Spinal cord (tissue), 9 donors: ENCODE measurements at regions not wholly inside any gene's neighbourhood (a gene's known extent, or its start where the extent isn't known, plus 50 kb on each side); places are given as distances from the start of the nearest gene placed in this dataset.
"Not testable (repeated sequence)": the region's sequence is repeated elsewhere in the genome, so short reads cannot be mapped to it uniquely, and the experiment has no call there.

Experiments used
- DNase-seq, 6 donors: peaks; one replicate each; pipeline versions ENCODE4 v3.0.0 to v3.0.0-alpha.2; 2013 to 2015; ENCODE audit warnings: low spot score in 6 of 6, low read depth in 4 of 6
- H3K27ac ChIP-seq: one replicate; pipeline ENCODE4 v1.5.1; 2013; ENCODE audit warnings: low read depth, low read length, control low read depth
- H3K27me3 ChIP-seq: one replicate; pipeline ENCODE4 v1.6.1; 2013; ENCODE audit warnings: low read length; ENCODE audit not compliant: control insufficient read depth, insufficient read depth
- H3K36me3 ChIP-seq: one replicate; pipeline ENCODE4 v1.6.1; 2013; ENCODE audit warnings: low read length; ENCODE audit not compliant: control insufficient read depth, insufficient read depth
- H3K4me1 ChIP-seq: one replicate; pipeline ENCODE4 v1.6.1; 2013; ENCODE audit warnings: low read length; ENCODE audit not compliant: control insufficient read depth, insufficient read depth
- H3K4me3 ChIP-seq: one replicate; pipeline ENCODE4 v1.5.1; 2013; ENCODE audit warnings: low read depth, low read length, control low read depth
- H3K9me3 ChIP-seq: one replicate; pipeline ENCODE4 v1.6.1; 2013; ENCODE audit warnings: low read length; ENCODE audit not compliant: control insufficient read depth, insufficient read depth
- WGBS: methylation state at CpG from one replicate; pipeline ENCODE4 v1.1.5; 2013; ENCODE audit warnings: missing lambda C conversion rate; ENCODE audit not compliant: insufficient coverage; 5-methylcytosine and 5-hydroxymethylcytosine counted together
- donor health status: healthy.

DNA sequence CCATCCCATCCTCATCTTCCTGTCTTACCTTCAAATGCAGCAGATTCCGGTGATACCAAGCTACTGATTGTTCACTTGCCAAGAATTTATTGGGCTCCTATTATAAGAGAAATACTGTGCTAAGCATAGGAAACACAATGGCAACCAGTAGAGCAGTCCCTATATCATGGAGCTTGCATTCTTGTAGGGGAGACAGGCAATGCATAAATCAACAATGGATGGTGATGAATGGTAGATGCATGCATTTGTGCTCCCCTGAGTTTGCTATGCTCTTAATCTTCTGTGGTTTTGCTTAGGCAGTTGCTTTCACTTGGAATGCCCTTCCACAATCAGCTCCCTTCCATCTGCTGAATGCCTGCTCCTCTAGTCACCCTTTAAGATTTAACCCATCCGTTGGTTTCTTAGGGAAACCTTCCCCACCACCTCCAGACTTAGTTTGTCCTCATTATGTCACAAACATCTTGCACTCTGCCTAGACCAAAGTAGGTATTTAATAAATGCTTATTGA is 200.2 kb upstream of the TOX3 start:
- H3K36me3 ChIP-seq: no peaks in the 10 kb centered on the region
- H3K27ac ChIP-seq: no peak overlapping the region
- no peak overlapping the region for H3K4me3 ChIP-seq
- WGBS: 86% methylated on average over 1 of the region's 2 CpGs
- no peak for DNase-seq
- H3K27me3 ChIP-seq: no peaks in the 10 kb centered on the region
- no peaks in the 10 kb centered on the region for H3K9me3 ChIP-seq
- no peaks in the 10 kb centered on the region for H3K4me1 ChIP-seq

DNA sequence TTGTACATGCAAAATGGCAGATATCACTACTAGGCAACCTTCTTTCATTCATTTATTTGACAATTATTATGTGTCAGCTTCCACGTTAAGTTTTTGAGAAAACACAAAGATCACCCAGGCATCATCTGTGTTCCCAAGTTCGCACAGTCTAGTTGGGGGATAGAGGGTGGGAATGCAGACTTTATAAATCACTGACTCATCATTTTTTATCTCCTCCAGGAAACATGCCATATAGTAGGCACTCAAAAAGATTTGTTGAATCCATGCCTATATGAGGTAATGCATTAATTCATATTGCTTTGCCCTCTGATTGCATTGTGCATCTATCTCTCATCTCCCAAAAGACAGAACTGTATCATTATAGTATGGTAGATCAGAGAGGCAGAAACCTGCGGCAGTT is 196.8 kb upstream of the TOX3 start:
- H3K27ac ChIP-seq: no peak overlapping the region
- H3K4me1 ChIP-seq: no peaks in the 10 kb centered on the region
- H3K36me3 ChIP-seq: no peaks in the 10 kb centered on the region
- H3K4me3 ChIP-seq: no peak overlapping the region
- no peak for DNase-seq
- H3K27me3 ChIP-seq: no peaks in the 10 kb centered on the region
- no CpG with 5 or more reads among the region's 3 CpGs for WGBS
- H3K9me3 ChIP-seq: no peaks in the 10 kb centered on the region

DNA sequence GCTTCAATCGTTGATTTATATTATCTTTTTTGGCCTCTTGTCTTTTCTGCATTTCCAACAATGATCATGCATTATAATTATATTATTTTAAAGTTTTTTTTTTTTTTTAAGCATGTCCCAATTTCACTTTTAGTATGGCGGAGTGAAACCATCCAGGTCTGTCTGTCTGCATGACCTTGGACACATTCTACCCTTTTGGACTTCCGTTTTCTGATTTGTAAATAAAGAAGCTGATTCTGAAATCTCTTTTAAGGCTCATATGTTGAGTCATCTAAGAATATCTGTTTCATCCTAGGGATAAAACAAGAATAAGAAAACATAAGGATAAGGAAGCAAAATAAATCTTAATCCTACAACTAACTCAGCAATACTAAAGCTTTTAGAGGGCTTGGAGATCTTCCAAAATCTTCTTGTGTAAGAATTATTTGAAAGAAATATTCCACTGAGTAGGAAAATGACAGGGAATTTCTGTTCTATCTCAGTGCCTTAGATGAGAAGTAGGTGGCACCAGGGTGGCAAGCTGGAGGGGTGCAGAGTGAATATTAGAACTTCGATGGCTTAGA is 195.7 kb upstream of the TOX3 start:
- no peak for DNase-seq
- H3K4me3 ChIP-seq: no peak overlapping the region
- H3K36me3 ChIP-seq: no peaks in the 10 kb centered on the region
- H3K27me3 ChIP-seq: no peaks in the 10 kb centered on the region
- no peaks in the 10 kb centered on the region for H3K9me3 ChIP-seq
- no peak overlapping the region for H3K27ac ChIP-seq
- no peaks in the 10 kb centered on the region for H3K4me1 ChIP-seq
- WGBS: no CpG with 5 or more reads among the region's 4 CpGs

DNA sequence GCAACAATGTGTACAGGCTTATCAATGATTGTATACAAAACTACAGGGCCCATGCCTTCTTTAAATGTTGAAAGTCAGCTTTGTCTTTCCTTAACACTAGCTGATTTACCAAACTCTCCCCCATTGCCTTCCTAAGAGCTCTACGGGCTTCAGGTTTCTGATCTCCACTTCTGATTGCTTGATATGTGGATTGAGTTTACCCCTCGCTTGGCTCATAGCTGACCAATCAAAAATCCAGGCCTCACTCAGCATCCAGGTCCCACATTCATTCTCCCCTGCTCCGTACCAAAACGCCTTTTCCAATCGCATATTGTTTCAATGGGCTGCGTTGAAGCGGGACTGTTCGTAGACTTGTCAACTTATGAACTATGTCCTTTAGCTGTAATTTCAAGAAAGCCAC is 195.1 kb upstream of the TOX3 start:
- no peak for DNase-seq
- H3K27me3 ChIP-seq: no peaks in the 10 kb centered on the region
- no peak overlapping the region for H3K27ac ChIP-seq
- no peaks in the 10 kb centered on the region for H3K9me3 ChIP-seq
- H3K4me3 ChIP-seq: no peak overlapping the region
- no peaks in the 10 kb centered on the region for H3K4me1 ChIP-seq
- H3K36me3 ChIP-seq: no peaks in the 10 kb centered on the region
- WGBS: 88% methylated on average over 6 of the region's 8 CpGs

DNA sequence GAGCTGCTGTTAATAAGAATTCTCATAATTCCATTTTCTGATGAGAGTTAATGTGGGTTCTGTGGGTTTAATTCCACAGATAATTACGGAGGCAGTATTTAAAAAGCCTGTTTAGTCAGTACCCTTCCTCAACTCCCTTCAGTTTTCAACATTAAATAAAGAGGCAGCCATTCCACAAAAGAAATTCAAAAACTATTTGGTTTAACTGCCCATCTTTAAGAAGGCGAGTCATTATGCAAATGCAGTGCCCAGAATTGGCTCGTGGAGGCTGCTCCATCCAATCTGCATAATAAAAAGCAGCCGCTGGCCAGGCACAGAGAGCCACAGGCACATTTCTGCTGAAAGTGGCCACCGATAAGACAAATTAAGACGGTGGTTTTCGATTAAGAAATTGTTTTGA is 194.4 kb upstream of the TOX3 start:
- H3K27me3 ChIP-seq: no peaks in the 10 kb centered on the region
- 12% methylated on average over 6 of the region's 7 CpGs for WGBS
- no peaks in the 10 kb centered on the region for H3K36me3 ChIP-seq
- H3K27ac ChIP-seq: no peak overlapping the region
- no peaks in the 10 kb centered on the region for H3K9me3 ChIP-seq
- DNase-seq: peak in 2 of 6 donors; percentile 65 to 81
- H3K4me1 ChIP-seq: no peaks in the 10 kb centered on the region
- no peak overlapping the region for H3K4me3 ChIP-seq

DNA sequence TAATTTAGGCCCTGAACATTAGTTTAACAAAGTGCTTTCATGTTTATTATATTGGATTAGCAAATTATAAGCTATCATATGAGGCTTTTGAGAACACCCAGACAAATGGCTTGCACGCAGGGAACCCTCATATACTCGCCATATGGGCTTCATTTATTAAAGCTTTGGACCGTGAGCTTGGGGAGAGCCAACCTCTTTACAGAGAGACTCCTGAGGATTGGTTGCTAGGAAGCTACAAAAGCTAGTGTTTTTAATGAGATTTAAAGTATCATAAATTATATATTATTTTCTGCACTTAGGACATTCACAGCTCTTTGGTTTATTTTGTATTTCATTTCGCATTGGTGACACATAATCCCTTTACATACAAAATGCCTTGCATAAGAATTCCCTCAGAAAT is 193.8 kb upstream of the TOX3 start:
- Histone ChIP-seq H3K9me3 (no peaks in the 10 kb centered on the region), H3K36me3 (no peaks in the 10 kb centered on the region), H3K27me3 (no peaks in the 10 kb centered on the region), H3K4me3 (no peak overlapping the region), H3K4me1 (no peaks in the 10 kb centered on the region), H3K27ac (no peak overlapping the region)
- peak in 1 of 6 donors; percentile 89 for DNase-seq
- WGBS: no CpG with 5 or more reads among the region's 4 CpGs

DNA sequence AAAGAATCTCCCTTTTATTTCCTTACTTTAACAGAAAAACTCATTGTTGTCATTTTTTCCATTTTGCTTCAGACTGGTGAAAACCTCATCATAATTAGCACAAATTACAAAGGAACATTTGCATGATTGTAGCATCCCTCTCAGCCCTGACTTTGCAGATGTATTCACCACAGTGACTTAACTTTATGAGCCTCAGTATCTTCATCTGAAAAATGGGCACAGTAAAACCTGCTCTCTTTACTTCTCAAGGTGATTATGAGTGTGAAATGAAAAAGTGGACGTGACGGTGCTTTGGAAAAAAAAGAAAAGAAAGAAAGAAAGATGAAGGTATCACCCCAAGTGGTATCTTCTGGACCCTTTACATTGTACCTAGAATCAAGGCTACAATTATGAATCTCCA is 193.4 kb upstream of the TOX3 start:
- Histone ChIP-seq H3K36me3 (no peaks in the 10 kb centered on the region), H3K4me3 (no peak overlapping the region), H3K27me3 (no peaks in the 10 kb centered on the region), H3K4me1 (no peaks in the 10 kb centered on the region), H3K9me3 (no peaks in the 10 kb centered on the region), H3K27ac (no peak overlapping the region)
- WGBS: no CpG with 5 or more reads among the region's 2 CpGs
- DNase-seq: no peak

DNA sequence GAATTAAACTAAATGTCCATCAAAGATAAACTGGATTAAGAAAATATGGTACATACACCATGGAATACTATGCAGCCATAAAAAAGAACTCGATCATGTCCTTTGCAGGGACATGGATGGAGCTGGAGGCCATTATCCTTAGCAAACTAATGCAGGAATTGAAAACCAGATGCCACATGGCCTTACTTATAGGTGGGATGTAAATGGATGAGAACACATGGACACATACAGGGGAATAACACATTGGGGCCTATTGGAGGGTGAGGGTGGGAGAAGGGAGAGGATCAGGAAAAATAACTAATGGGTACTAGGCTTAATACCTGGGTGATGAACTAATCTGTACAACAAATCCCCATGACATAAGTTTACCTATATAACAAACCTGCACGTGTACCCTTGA is 192.0 kb upstream of the TOX3 start:
- H3K9me3 ChIP-seq, H3K4me3 ChIP-seq, H3K4me1 ChIP-seq, H3K27me3 ChIP-seq, DNase-seq, H3K36me3 ChIP-seq, H3K27ac ChIP-seq: not testable (repeated sequence)
- WGBS: no CpG with 5 or more reads among the region's 2 CpGs

DNA sequence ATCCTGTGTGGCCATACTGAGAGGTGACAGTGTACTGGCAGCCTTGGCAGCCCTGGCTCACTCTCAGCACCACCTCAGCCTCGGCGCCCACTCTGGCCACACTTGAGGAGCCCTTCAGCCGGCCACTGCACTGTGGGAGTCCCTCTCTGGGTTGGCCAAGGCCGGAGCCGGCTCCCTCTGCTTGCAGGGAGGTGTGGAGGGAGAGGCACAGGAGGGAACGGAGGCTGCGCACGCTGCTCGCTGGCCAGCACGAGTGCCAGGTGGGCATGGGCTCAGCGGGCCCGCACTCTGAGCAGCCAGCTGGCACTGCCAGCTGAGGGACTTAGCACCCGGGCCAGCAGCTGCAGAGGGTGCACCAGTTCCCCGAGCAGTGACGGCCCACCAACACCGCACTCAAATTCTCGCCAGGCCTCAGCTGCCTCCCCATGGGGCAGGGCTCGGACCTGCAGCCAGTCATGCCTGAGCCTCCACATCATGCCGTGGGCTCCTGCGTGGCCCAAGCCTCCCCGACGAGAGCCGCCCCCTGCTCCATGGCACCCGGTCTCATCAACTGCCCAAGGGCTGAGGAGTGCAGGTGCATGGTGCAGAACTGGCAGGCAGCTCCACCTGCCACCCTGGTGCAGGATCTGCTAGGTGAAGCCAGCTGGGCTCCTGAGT is 184.4 kb upstream of the TOX3 start:
- Histone ChIP-seq H3K27ac (no peak overlapping the region), H3K4me3 (no peak overlapping the region), H3K36me3 (no peaks in the 10 kb centered on the region), H3K27me3 (no peaks in the 10 kb centered on the region), H3K9me3 (no peaks in the 10 kb centered on the region), H3K4me1 (no peaks in the 10 kb centered on the region)
- no peak for DNase-seq
- WGBS: 92% methylated on average over 22 of the region's 24 CpGs

DNA sequence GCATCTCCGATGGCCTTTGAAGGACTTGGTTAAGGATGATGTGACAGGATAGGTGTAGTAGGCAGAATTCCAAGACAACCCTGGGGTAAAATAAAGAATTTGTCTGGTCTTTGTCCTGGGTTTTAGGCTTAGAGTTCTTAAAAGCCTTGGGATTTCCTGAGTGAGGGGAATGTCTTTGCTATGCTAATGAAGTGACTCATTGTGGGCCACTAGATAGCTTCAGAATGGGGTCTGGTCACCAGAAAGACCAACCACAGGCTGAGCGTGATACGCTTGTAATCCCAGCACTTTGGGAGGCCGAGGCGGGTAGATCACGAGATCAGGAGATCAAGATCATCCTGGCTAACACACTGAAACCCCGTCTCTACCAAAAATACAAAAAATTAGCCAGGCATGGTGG is 182.8 kb upstream of the TOX3 start:
- no peaks in the 10 kb centered on the region for H3K36me3 ChIP-seq
- 96% methylated on average over 6 of the region's 7 CpGs for WGBS

More for the DNA sequence above, 182.8 kb upstream of the TOX3 start:
- no peak for DNase-seq
- H3K4me1 ChIP-seq: no peaks in the 10 kb centered on the region
- no peak overlapping the region for H3K4me3 ChIP-seq
- no peaks in the 10 kb centered on the region for H3K9me3 ChIP-seq
- no peaks in the 10 kb centered on the region for H3K27me3 ChIP-seq
- H3K27ac ChIP-seq: no peak overlapping the region
